HG02852 (cell line): ENCODE measurements at regions not wholly inside any gene's neighbourhood (a gene's known extent, or its start where the extent isn't known, plus 50 kb on each side); places are given as distances from the start of the nearest gene placed in this dataset.

ENCODE experiments used
- ATAC-seq: cut with Tn5 transposase; IDR thresholded peaks from one replicate; pipeline ENCODE4 v1.9.1; 2021; ENCODE audit warnings: mild to moderate bottlenecking, moderate library complexity; ENCODE audit not compliant: unreplicated experiment

DNA sequence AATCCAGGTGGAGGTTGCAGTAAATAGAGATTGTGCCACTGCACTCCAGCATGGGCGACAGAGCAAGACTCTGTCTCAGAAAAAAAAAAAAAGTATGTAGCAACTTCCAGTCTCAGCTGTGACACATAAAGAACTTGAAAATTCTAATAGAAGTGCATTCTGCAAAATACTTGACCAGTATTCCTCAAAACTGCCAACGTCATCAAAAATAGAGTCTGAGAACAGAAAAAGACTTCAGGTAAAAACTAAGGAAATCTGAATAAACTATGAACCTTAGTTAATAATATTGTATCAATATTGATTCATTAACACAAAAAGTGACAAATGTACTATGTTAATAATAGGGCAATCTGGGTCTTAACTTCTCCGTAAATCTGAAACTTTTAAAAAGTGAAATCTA, 76.7 kb upstream of the WDR75 start:
- no peak for ATAC-seq

DNA sequence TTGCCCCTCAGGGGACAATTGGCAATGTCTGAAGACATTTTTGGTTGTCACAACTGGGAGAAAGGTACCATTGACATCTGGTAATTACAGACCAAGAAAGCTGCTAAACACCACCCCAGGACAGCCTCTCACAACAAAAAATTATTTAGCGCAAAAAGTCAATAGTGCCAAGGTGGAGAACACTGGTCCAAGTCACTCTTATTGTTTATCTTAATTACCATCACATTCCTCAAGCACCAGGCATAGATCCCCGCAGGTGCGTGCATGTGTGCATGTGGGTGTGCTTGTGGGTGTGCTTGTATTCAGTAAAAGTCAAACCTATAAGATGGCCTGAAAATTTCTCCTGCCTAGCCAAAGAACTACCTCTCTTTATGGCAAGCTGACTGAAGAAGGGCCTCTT, 74.9 kb upstream of the WDR75 start:
- ATAC-seq = no peak

DNA sequence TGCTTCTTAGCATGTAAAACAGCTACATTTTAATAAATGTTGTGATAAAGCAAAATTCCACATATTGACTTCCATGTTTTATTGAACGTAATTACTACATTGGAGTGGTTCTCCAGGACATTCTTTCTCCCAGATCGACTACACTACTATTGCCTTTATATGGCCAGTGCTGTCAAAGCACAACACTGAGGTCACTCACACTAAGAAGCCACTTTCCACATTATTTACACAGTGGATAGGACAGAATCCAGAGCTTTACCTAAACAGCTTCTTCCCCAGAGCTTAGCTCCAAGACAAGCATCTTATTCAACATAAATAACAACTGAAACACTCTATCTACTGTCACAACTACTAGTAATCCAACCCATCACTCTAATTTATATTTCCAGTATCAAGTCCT, 73.9 kb upstream of the WDR75 start:
- ATAC-seq = no peak

- ATAC-seq = no peak
Observed at GRCh38 chr2:189369566-189369965, 71.7 kb upstream of the WDR75 start.

DNA sequence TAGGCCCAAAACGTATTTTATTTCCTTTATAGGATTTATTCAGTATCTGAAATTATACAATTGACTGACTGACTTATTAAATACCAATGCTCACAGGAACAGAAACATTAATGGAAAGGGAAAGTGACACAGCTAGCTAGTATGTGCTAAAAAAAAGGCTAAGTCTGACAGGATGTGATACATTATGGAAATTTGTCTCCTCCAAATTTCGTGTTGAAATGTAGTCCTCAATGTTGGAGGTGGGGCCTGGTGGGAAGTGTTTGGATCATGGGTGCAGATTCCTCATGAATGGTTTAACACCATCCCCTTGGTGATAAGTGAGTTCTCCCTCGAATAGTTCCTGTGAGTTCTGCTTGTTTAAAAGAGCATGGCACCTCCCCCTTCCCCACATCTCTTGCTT, 70.6 kb upstream of the WDR75 start:
- ATAC-seq = no peak

GRCh38 chr2:189372688-189373257, 68.5 kb upstream of the WDR75 start:
- no peak for ATAC-seq

- no peak for ATAC-seq
Observed at GRCh38 chr2:189374481-189374880, 66.8 kb upstream of the WDR75 start.

GRCh38 chr2:189375842-189376241, 65.4 kb upstream of the WDR75 start:
- no peak for ATAC-seq

- ATAC-seq = no peak
Observed at GRCh38 chr2:189379287-189379630, 62.0 kb upstream of the WDR75 start.

DNA sequence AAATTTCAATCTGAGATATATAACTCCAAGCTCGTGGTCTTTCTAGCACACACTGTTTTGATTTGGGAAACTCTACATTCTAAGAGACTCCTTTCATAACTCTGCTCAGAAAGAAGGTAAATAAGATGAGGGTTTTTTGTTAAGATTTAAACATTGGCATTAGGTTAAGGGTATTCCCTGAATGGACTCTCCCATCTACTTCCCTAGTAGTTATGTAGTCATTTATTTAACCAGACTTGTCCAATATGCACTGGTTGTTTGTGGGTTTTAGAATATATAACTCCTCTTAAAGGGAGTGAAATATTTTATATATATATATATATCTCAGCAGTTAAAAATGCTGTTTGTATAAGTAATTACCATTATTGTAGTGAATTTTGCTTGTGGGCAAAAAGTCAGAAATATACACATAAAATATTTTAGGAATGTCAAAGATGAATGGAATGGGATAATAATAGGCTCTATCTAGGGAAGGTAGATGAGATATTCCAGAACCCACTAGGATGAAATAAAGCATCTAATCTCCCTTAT, 61.5 kb upstream of the WDR75 start:
- no peak for ATAC-seq

GRCh38 chr2:189382668-189383067, 58.6 kb upstream of the WDR75 start:
- no peak for ATAC-seq

- ATAC-seq = no peak
Observed at GRCh38 chr2:189386741-189387140, 54.5 kb upstream of the WDR75 start.

- ATAC-seq = no peak
Observed at GRCh38 chr2:189391201-189391600, 50.1 kb upstream of the WDR75 start.
